ENCODE measurements at regions not wholly inside any gene's neighbourhood (a gene's known extent, or its start where the extent isn't known, plus 50 kb on each side); places are given as distances from the start of the nearest gene placed in this dataset.

DNA sequence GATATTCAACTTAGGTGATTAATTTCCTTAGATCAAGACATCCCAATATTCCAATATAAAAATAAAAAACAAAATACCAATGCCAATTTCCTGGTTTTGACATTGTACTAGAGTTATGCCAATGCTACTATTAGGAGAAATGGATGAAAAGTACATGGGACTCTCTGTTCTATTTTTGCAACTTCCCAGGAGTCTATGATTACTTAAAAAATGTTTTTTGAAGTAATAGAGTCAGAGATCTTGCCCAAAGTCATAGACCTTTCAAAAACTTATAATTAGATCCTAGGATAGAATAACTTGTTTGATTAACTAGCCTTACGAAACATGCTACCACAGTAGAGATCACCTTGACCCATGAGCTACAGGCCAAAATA, 73.6 kb upstream of the MAOA start:
- no peaks in the 10 kb centered on the region for H3K36me3 ChIP-seq (replicated peaks; ENCODE audit: low read depth, low read length)
- no peaks in the 10 kb centered on the region for H3K4me1 ChIP-seq (ENCODE audit: low read length)
- H4K20me1 ChIP-seq (ENCODE audit: insufficient read depth, low read length), result no peaks in the 10 kb centered on the region
- no peaks in the 10 kb centered on the region for H3K27me3 ChIP-seq (ENCODE audit: low read depth, low read length)
- H3K9ac ChIP-seq (ENCODE audit: low read length), result no peak overlapping the region
- no peak overlapping the region for H3K4me3 ChIP-seq (ENCODE audit: low read length)
- H3K9me3 ChIP-seq (ENCODE audit: insufficient read depth, low read length), result no peaks in the 10 kb centered on the region
- H2AFZ ChIP-seq (ENCODE audit: low read depth, low read length), result no peak overlapping the region
- H3K4me2 ChIP-seq (ENCODE audit: low read length), result no peak overlapping the region
- H3K79me2 ChIP-seq (ENCODE audit: low read length), result no peaks in the 10 kb centered on the region
- no peak overlapping the region for H3K27ac ChIP-seq (ENCODE audit: low read length)
- TF ChIP-seq EZH2phosphoT487 (IDR thresholded peaks at IDR 0.05; ENCODE audit: low read depth), result no peak
- TF ChIP-seq, protein P1, sequence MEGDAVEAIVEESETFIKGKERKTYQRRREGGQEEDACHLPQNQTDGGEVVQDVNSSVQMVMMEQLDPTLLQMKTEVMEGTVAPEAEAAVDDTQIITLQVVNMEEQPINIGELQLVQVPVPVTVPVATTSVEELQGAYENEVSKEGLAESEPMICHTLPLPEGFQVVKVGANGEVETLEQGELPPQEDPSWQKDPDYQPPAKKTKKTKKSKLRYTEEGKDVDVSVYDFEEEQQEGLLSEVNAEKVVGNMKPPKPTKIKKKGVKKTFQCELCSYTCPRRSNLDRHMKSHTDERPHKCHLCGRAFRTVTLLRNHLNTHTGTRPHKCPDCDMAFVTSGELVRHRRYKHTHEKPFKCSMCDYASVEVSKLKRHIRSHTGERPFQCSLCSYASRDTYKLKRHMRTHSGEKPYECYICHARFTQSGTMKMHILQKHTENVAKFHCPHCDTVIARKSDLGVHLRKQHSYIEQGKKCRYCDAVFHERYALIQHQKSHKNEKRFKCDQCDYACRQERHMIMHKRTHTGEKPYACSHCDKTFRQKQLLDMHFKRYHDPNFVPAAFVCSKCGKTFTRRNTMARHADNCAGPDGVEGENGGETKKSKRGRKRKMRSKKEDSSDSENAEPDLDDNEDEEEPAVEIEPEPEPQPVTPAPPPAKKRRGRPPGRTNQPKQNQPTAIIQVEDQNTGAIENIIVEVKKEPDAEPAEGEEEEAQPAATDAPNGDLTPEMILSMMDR (IDR thresholded peaks at IDR 0.05; ENCODE audit: low read depth, low read length), result no peak

DNA sequence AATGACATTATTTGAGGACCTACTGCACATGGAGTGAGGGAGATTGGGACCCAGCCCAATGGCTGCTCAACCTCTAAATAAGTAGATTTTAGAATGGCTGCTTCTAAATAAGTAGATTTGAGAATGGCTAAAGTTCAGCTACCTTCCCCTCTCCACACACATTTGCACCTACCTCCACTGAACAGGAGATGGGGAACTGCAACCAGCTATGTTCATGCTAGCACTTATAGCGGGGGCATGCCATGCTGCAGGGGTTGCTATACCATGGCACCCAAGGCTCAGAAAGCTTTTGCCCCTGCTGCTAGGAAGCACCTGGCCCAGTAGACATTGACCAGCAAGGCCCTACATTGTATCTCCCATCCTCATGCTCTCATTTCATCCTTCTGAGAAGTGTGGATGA, 70.2 kb upstream of the MAOA start:
- TF ChIP-seq, protein P1 (IDR thresholded peaks at IDR 0.05; ENCODE audit: low read depth, low read length), result no peak
- TF ChIP-seq EZH2phosphoT487 (IDR thresholded peaks at IDR 0.05; ENCODE audit: low read depth), result no peak

DNA sequence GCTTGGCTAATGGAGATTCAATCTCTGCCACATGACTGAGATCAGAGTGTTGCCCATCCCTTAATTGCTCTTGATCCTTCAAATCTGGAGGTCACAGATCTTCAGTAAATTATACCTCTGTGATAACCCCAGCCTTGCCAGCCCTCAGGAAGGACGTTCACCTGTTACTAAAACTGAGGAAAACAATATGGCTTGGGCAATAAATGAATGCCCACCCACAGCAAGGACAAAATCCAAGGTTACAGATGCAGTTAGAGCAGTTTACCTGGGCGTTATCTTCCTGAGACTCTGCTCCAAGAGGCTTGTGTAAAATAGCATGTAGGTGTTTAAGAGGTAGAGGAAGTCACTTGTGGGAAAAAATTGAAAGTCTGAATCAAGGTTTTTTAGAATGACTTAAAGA, 69.3 kb upstream of the MAOA start:
- Histone ChIP-seq H3K27ac (ENCODE audit: low read length) (no peak overlapping the region), H3K9me3 (ENCODE audit: insufficient read depth, low read length) (no peaks in the 10 kb centered on the region), H3K4me1 (ENCODE audit: low read length) (0 out of 2 replicates have a peak, but pooled peaks cover 4% of the 10 kb centered on the region), H4K20me1 (ENCODE audit: insufficient read depth, low read length) (no peaks in the 10 kb centered on the region), H2AFZ (ENCODE audit: low read depth, low read length) (no peak overlapping the region), H3K4me3 (ENCODE audit: low read length) (no peak overlapping the region), H3K79me2 (ENCODE audit: low read length) (no peaks in the 10 kb centered on the region), H3K27me3 (ENCODE audit: low read depth, low read length) (no peaks in the 10 kb centered on the region), H3K4me2 (ENCODE audit: low read length) (no peak overlapping the region), H3K36me3 (replicated peaks; ENCODE audit: low read depth, low read length) (no peaks in the 10 kb centered on the region), H3K9ac (ENCODE audit: low read length) (no peak overlapping the region)
- no peak for TF ChIP-seq EZH2phosphoT487 (IDR thresholded peaks at IDR 0.05; ENCODE audit: low read depth)
- TF ChIP-seq, protein P1 (IDR thresholded peaks at IDR 0.05; ENCODE audit: low read depth, low read length), result no peak

More for the DNA sequence above, 70.2 kb upstream of the MAOA start:
- H3K27me3 ChIP-seq (ENCODE audit: low read depth, low read length), result no peaks in the 10 kb centered on the region
- no peak overlapping the region for H3K4me3 ChIP-seq (ENCODE audit: low read length)
- H3K79me2 ChIP-seq (ENCODE audit: low read length), result no peaks in the 10 kb centered on the region
- no peak overlapping the region for H2AFZ ChIP-seq (ENCODE audit: low read depth, low read length)
- no peak overlapping the region for H3K9ac ChIP-seq (ENCODE audit: low read length)
- no peaks in the 10 kb centered on the region for H3K9me3 ChIP-seq (ENCODE audit: insufficient read depth, low read length)
- H3K36me3 ChIP-seq (replicated peaks; ENCODE audit: low read depth, low read length), result no peaks in the 10 kb centered on the region
- no peak overlapping the region for H3K4me2 ChIP-seq (ENCODE audit: low read length)
- H3K27ac ChIP-seq (ENCODE audit: low read length), result no peak overlapping the region
- no peaks in the 10 kb centered on the region for H4K20me1 ChIP-seq (ENCODE audit: insufficient read depth, low read length)
- 0 out of 2 replicates have a peak, but pooled peaks cover 4% of the 10 kb centered on the region for H3K4me1 ChIP-seq (ENCODE audit: low read length)

DNA sequence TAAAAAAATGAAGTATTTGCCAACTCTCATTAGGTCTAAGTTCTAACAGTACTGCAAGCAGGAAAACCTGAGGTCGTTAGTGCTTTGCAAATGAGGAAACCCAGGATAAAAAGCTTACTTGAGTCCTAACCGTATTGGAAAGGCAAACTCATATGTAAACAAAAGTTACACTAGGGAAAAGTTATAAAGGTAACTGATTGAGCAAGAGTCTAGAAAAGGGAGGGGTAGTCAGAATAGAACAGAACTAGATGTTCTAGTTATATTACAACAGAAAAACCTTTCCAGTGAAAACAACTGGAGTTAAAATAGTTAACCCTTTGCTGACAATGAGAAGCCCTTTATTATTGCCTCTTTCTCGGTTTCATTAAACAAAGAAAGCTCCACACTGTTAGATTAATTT, 66.4 kb upstream of the MAOA start:
- Histone ChIP-seq H2AFZ (ENCODE audit: low read depth, low read length) (no peak overlapping the region), H4K20me1 (ENCODE audit: insufficient read depth, low read length) (no peaks in the 10 kb centered on the region), H3K4me1 (ENCODE audit: low read length) (0 out of 2 replicates have a peak, but pooled peaks cover 4% of the 10 kb centered on the region), H3K36me3 (replicated peaks; ENCODE audit: low read depth, low read length) (no peaks in the 10 kb centered on the region), H3K9me3 (ENCODE audit: insufficient read depth, low read length) (no peaks in the 10 kb centered on the region), H3K9ac (ENCODE audit: low read length) (no peak overlapping the region), H3K4me2 (ENCODE audit: low read length) (no peak overlapping the region), H3K27me3 (ENCODE audit: low read depth, low read length) (no peaks in the 10 kb centered on the region), H3K79me2 (ENCODE audit: low read length) (no peaks in the 10 kb centered on the region), H3K27ac (ENCODE audit: low read length) (no peak overlapping the region), H3K4me3 (ENCODE audit: low read length) (no peak overlapping the region)
- no peak for TF ChIP-seq EZH2phosphoT487 (IDR thresholded peaks at IDR 0.05; ENCODE audit: low read depth)
- TF ChIP-seq, protein P1 (IDR thresholded peaks at IDR 0.05; ENCODE audit: low read depth, low read length), result no peak
